ENCODE measurements at regions not wholly inside any gene's neighbourhood (a gene's known extent, or its start where the extent isn't known, plus 50 kb on each side); places are given as distances from the start of the nearest gene placed in this dataset.

GRCh38 chr5:3317051-3317795, 278.4 kb upstream of the IRX1 start (continued):
- no peak for TF ChIP-seq NFXL1 (IDR thresholded peaks at IDR 0.05; ENCODE audit: borderline replicate concordance)
- TF ChIP-seq SREBF1 (IDR thresholded peaks at IDR 0.05; ENCODE audit: low read length): no peak

- ChIA-PET POLR2A (no interaction called here), RAD21 (ENCODE audit: unreplicated experiment) (no interaction called here), CTCF (no interaction called here), SMC1A (ENCODE audit: uncharacterized antibody, unreplicated experiment) (no interaction called here)
- Histone ChIP-seq H4K20me1 (ENCODE audit: control insufficient read depth, insufficient read depth) (no peaks in the 10 kb centered on the region), H3K4me1 (ENCODE audit: control insufficient read depth, insufficient read depth, low read length) (no peaks in the 10 kb centered on the region), H3K9me3 (replicated peaks; ENCODE audit: control insufficient read depth, insufficient read depth, low read length) (no peaks in the 10 kb centered on the region; the same call in 2 of the 3 replicates), H3K9ac (ENCODE audit: control insufficient read depth, insufficient read depth, low read length) (no peak overlapping the region), H3K36me3 (ENCODE audit: control insufficient read depth in 2 of 2, insufficient read depth in 2 of 2, low read length in 1 of 2) (no peaks in the 10 kb centered on the region), H3K27me3 (replicated peaks in 1 of 2; ENCODE audit: control insufficient read depth in 2 of 2, insufficient read depth in 2 of 2, low read length in 1 of 2) (no peaks in the 10 kb centered on the region), H3K79me2 (ENCODE audit: control insufficient read depth, insufficient read depth, low read length) (no peaks in the 10 kb centered on the region), H3K27ac (ENCODE audit: control insufficient read depth, insufficient read depth) (no peak overlapping the region), H3K4me2 (ENCODE audit: control insufficient read depth, insufficient read depth) (no peak overlapping the region), H3K4me3 (no peak overlapping the region), H2AFZ (ENCODE audit: control insufficient read depth, low read depth, low read length) (no peak overlapping the region)
- FAIRE-seq (no peak), ATAC-seq (no peak), DNase-seq (ENCODE audit: low read depth, low spot score) (no peak)
- no TSS peak for BruUV-seq (replicated peaks)
- intact Hi-C loops (cut with micrococcal nuclease; ENCODE audit: unreplicated experiment): no loop called here
- 24% methylated on average over 4 of the region's 4 CpGs for WGBS (ENCODE audit: insufficient coverage, insufficient replicate concordance, low lambda C conversion rate, missing lambda C conversion rate)
- in situ Hi-C loops (cut with MboI): no loop called here
- TF ChIP-seq MTA2 (IDR thresholded peaks at IDR 0.05; ENCODE audit: low read depth) (no peak), BHLHE40 (IDR thresholded peaks at IDR 0.05; ENCODE audit: borderline replicate concordance in 1 of 2, low read depth in 2 of 2, low read length in 1 of 2) (no peak), PBX3 (IDR thresholded peaks at IDR 0.05; ENCODE audit: insufficient replicate concordance, low read depth, low read length) (no peak), HDAC2 (IDR thresholded peaks at IDR 0.05) (no peak)
Observed at GRCh38 chr5:3313569-3313968, 282.1 kb upstream of the IRX1 start.
